ENCODE measurements at regions not wholly inside any gene's neighbourhood (a gene's known extent, or its start where the extent isn't known, plus 50 kb on each side); places are given as distances from the start of the nearest gene placed in this dataset.

DNA sequence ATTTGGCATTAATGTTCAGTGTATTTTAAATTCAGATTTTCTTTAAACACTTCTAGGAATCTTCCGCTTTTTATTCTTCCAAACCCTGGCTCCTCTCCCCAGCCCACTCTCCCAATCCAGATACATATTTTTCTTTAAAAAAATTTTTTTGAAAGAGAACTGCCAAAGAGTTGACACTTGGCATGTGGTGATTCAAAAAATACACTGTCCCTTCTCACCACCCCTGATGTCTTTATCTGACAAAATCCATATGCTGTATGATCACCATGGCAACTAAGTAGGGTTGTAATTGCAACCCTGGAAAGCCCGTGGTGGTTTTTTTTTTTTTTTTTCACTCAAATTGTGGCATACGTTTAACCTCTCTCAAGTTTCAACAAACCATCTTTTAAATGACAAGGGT, 355.8 kb upstream of the SASH1 start:
- 45 to 51% methylated on average over 3 of the region's 3 CpGs for WGBS, 2 donors
- intact Hi-C loops (cut with DNase I): no loop called here
- DNase-seq (no peak), ATAC-seq (no peak)
- Histone ChIP-seq H3K9me3 (no peaks in the 10 kb centered on the region), H3K27me3 (no peaks in the 10 kb centered on the region), H3K4me3 (no peak overlapping the region), H3K27ac (no peak overlapping the region), H3K36me3 (replicated peaks in 1 of 2; ENCODE audit: insufficient read depth in 1 of 2, low read depth in 2 of 2) (no peaks in the 10 kb centered on the region), H3K4me1 (no peaks in the 10 kb centered on the region)
- TF ChIP-seq, protein P1, sequence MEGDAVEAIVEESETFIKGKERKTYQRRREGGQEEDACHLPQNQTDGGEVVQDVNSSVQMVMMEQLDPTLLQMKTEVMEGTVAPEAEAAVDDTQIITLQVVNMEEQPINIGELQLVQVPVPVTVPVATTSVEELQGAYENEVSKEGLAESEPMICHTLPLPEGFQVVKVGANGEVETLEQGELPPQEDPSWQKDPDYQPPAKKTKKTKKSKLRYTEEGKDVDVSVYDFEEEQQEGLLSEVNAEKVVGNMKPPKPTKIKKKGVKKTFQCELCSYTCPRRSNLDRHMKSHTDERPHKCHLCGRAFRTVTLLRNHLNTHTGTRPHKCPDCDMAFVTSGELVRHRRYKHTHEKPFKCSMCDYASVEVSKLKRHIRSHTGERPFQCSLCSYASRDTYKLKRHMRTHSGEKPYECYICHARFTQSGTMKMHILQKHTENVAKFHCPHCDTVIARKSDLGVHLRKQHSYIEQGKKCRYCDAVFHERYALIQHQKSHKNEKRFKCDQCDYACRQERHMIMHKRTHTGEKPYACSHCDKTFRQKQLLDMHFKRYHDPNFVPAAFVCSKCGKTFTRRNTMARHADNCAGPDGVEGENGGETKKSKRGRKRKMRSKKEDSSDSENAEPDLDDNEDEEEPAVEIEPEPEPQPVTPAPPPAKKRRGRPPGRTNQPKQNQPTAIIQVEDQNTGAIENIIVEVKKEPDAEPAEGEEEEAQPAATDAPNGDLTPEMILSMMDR (IDR thresholded peaks at IDR 0.05): no peak
- no peak for TF ChIP-seq POLR2A (IDR thresholded peaks at IDR 0.05)

GRCh38 chr6:147990159-147990558, 352.5 kb upstream of the SASH1 start:
- no peaks in the 10 kb centered on the region for H3K27me3 ChIP-seq
- no peaks in the 10 kb centered on the region for H3K9me3 ChIP-seq
- H3K4me3 ChIP-seq: no peak overlapping the region
- no peak overlapping the region for H3K27ac ChIP-seq
- H3K4me1 ChIP-seq: no peaks in the 10 kb centered on the region
- TF ChIP-seq, protein P1 (IDR thresholded peaks at IDR 0.05): no peak
- no peak for TF ChIP-seq POLR2A (IDR thresholded peaks at IDR 0.05)
- no peaks in the 10 kb centered on the region for H3K36me3 ChIP-seq (replicated peaks in 1 of 2; ENCODE audit: insufficient read depth in 1 of 2, low read depth in 2 of 2)
- no peak for ATAC-seq
- 82 to 95% methylated on average over 2 of the region's 2 CpGs for WGBS, 2 donors
- intact Hi-C loops (cut with DNase I): no loop called here
- DNase-seq: no peak

GRCh38 chr6:147991961-147992360, 350.7 kb upstream of the SASH1 start:
- ATAC-seq (no peak), DNase-seq (no peak)
- H3K27me3 ChIP-seq: no peaks in the 10 kb centered on the region
- intact Hi-C loops (cut with DNase I): no loop called here
- no peaks in the 10 kb centered on the region for H3K4me1 ChIP-seq
- 57 to 84% methylated on average over 3 of the region's 3 CpGs for WGBS, 2 donors
- H3K27ac ChIP-seq: no peak overlapping the region
- no peak overlapping the region for H3K4me3 ChIP-seq
- H3K9me3 ChIP-seq: no peaks in the 10 kb centered on the region
- no peaks in the 10 kb centered on the region for H3K36me3 ChIP-seq (replicated peaks in 1 of 2; ENCODE audit: insufficient read depth in 1 of 2, low read depth in 2 of 2)
- no peak for TF ChIP-seq POLR2A (IDR thresholded peaks at IDR 0.05)
- TF ChIP-seq, protein P1 (IDR thresholded peaks at IDR 0.05): no peak

DNA sequence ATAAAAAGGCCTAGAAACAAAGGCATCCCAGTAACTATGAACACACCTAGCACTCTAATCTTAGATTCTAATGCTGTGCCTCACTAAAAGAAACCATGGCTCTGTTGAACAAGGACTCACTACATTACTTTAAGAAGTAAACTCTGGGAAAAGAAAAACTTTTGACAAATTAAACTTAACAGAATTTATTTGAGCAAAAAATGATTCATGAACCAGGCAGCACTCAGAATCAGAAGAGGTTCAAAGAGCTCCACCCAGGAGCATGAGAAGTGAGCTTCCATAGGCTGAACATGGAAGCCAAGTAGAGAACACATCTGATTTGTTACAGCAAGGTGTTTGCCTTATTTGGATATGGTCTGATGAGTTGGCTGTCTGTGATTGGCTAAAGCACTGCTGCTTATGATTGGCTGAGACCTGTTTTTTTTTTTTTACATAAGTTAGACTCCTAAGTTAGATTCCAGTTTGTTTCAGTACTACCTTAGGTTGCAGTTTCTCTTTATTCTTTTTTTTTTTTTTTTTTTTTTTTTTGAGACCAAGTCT, 343.6 kb upstream of the SASH1 start:
- DNase-seq: no peak
- Histone ChIP-seq H3K36me3 (replicated peaks in 1 of 2; ENCODE audit: insufficient read depth in 1 of 2, low read depth in 2 of 2) (no peaks in the 10 kb centered on the region), H3K4me3 (no peak overlapping the region), H3K4me1 (no peaks in the 10 kb centered on the region), H3K27ac (no peak overlapping the region), H3K9me3 (no peaks in the 10 kb centered on the region), H3K27me3 (no peaks in the 10 kb centered on the region)
- ATAC-seq: no peak
- TF ChIP-seq, protein P1 (IDR thresholded peaks at IDR 0.05): no peak
- no peak for TF ChIP-seq POLR2A (IDR thresholded peaks at IDR 0.05)
- intact Hi-C loops (cut with DNase I): no loop called here

- no peaks in the 10 kb centered on the region for H3K9me3 ChIP-seq
- ATAC-seq (no peak), DNase-seq (no peak)
- no peaks in the 10 kb centered on the region for H3K27me3 ChIP-seq
- intact Hi-C loops (cut with DNase I): no loop called here
- H3K4me1 ChIP-seq: no peaks in the 10 kb centered on the region
- WGBS, 2 donors: 40 to 65% methylated on average over 7 of the region's 7 CpGs
- no peak overlapping the region for H3K4me3 ChIP-seq
- no peak overlapping the region for H3K27ac ChIP-seq
- H3K36me3 ChIP-seq (replicated peaks in 1 of 2; ENCODE audit: insufficient read depth in 1 of 2, low read depth in 2 of 2): no peaks in the 10 kb centered on the region
- TF ChIP-seq POLR2A (IDR thresholded peaks at IDR 0.05): no peak
- TF ChIP-seq, protein P1 (IDR thresholded peaks at IDR 0.05): no peak
These were observed 340.6 kb upstream of the SASH1 start for GRCh38 chr6:148001844-148002642.

All from body of pancreas (tissue), 4 donors.